CD14-positive monocyte (primary cell): ENCODE measurements at regions not wholly inside any gene's neighbourhood (a gene's known extent, or its start where the extent isn't known, plus 50 kb on each side); places are given as distances from the start of the nearest gene placed in this dataset.

Experiments used
- DNase-seq, 3 donors: peaks; one replicate each; pipeline ENCODE4 v3.0.0-alpha.2; 2011 to 2022
- H2AFZ ChIP-seq: 2 replicates; pipeline ENCODE4 v1.6.0; 2012; ENCODE audit warnings: mild to moderate bottlenecking, low read depth, low read length, inconsistent platforms; ENCODE audit not compliant: insufficient read depth, poor library complexity, severe bottlenecking
- H3K27ac ChIP-seq, 2 donors: 1 replicate in 1 of 2; 2 replicates in 1 of 2; pipeline ENCODE4 v1.5.1; 2012 to 2013; ENCODE audit warnings: low read length in 2 of 2, control low read depth in 1 of 2, inconsistent platforms in 1 of 2, low read depth in 1 of 2, mild to moderate bottlenecking in 1 of 2
- H3K27me3 ChIP-seq, 2 donors: one replicate each; pipeline versions ENCODE4 v1.6.0 to v1.6.1; 2011 to 2013; ENCODE audit warnings: low read length in 2 of 2; ENCODE audit not compliant: control insufficient read depth in 2 of 2, insufficient read depth in 2 of 2
- H3K36me3 ChIP-seq, 2 donors: replicated peaks in 1 of 2; 1 replicate in 1 of 2; 2 replicates in 1 of 2; pipeline versions ENCODE4 v1.5.1 to v1.6.1; 2012 to 2013; ENCODE audit warnings: low read length in 2 of 2, control low read depth in 1 of 2, inconsistent platforms in 1 of 2, mild to moderate bottlenecking in 1 of 2; ENCODE audit not compliant: insufficient read depth in 2 of 2, control insufficient read depth in 1 of 2
- H3K4me1 ChIP-seq, 2 donors: 1 replicate in 1 of 2; 2 replicates in 1 of 2; pipeline versions ENCODE4 v1.5.1 to v1.6.1; 2012 to 2013; ENCODE audit warnings: low read length in 2 of 2, control low read depth in 1 of 2, inconsistent platforms in 1 of 2, mild to moderate bottlenecking in 1 of 2, moderate library complexity in 1 of 2; ENCODE audit not compliant: insufficient read depth in 2 of 2, control insufficient read depth in 1 of 2
- H3K4me2 ChIP-seq: replicated peaks from 2 replicates; pipeline ENCODE3; 2012; ENCODE audit warnings: low read length, moderate library complexity, mild to moderate bottlenecking; ENCODE audit not compliant: poor library complexity, severe bottlenecking; ENCODE audit errors: extremely low read depth
- H3K4me3 ChIP-seq, 3 experiments: fragments of 200-600 bp in 1 of 3; sonication (generic) in 1 of 3; replicated peaks in 1 of 3; 1 replicate in 2 of 3; 2 replicates in 1 of 3; pipeline ENCODE4 v1.5.1; 2011 to 2013; ENCODE audit warnings: low read length in 3 of 3, mild to moderate bottlenecking in 3 of 3, control low read depth in 2 of 3, low read depth in 2 of 3, inconsistent platforms in 1 of 3, moderate library complexity in 1 of 3
- H3K79me2 ChIP-seq: 2 replicates; pipeline ENCODE4 v1.6.0; 2012; ENCODE audit warnings: mild to moderate bottlenecking, control low read depth, inconsistent platforms, low read length, moderate library complexity; ENCODE audit not compliant: insufficient read depth
- H3K9ac ChIP-seq: 2 replicates; pipeline ENCODE4 v1.6.0; 2017; ENCODE audit warnings: low read length, mild to moderate bottlenecking; ENCODE audit not compliant: insufficient read depth, poor library complexity, severe bottlenecking
- H3K9me3 ChIP-seq, 2 donors: replicated peaks in 1 of 2; 1 replicate in 1 of 2; 2 replicates in 1 of 2; pipeline versions ENCODE4 v1.5.1 to v1.6.1; 2012 to 2013; ENCODE audit warnings: low read length in 2 of 2, control low read depth in 1 of 2; ENCODE audit not compliant: control insufficient read depth in 1 of 2, insufficient read depth in 1 of 2
- H4K20me1 ChIP-seq: 2 replicates; pipeline ENCODE4 v1.6.0; 2012; ENCODE audit warnings: mild to moderate bottlenecking, low read length, control low read depth, moderate library complexity; ENCODE audit not compliant: insufficient read depth
- H3K27ac Mint-ChIP-seq, 7 donors: one replicate each; pipeline ENCODE4 v1.8.0; 2020; ENCODE audit warnings: mild to moderate bottlenecking in 7 of 7, mixed read lengths in 7 of 7, moderate library complexity in 6 of 7, inconsistent platforms in 2 of 7
- H3K27me3 Mint-ChIP-seq, 3 donors: one replicate each; pipeline ENCODE4 v1.8.0; 2021 to 2022; ENCODE audit warnings: low read depth in 3 of 3, mild to moderate bottlenecking in 3 of 3, mixed read lengths in 3 of 3, moderate library complexity in 3 of 3, inconsistent platforms in 1 of 3
- H3K36me3 Mint-ChIP-seq, 2 donors: one replicate each; pipeline ENCODE4 v1.8.0; 2020; ENCODE audit warnings: mixed read lengths in 2 of 2, inconsistent platforms in 1 of 2, mild to moderate bottlenecking in 1 of 2
- H3K4me1 Mint-ChIP-seq: one replicate; pipeline ENCODE4 v1.8.0; 2020; ENCODE audit warnings: mild to moderate bottlenecking, mixed read lengths
- H3K4me3 Mint-ChIP-seq, 2 donors: one replicate each; pipeline ENCODE4 v1.8.0; 2020; ENCODE audit warnings: mild to moderate bottlenecking in 2 of 2, mixed read lengths in 2 of 2, moderate library complexity in 1 of 2
- H3K9me3 Mint-ChIP-seq, 7 donors: one replicate each; pipeline ENCODE4 v1.8.0; 2020 to 2022; ENCODE audit warnings: mixed read lengths in 7 of 7, mild to moderate bottlenecking in 6 of 7, moderate library complexity in 6 of 7, inconsistent platforms in 2 of 7
- CTCF ChIP-seq: fragments of 200-600 bp; IDR thresholded peaks from one replicate; pipeline ENCODE4 v1.8.0; 2022; ENCODE audit warnings: antibody characterized with exemption, mild to moderate bottlenecking
- WGBS: methylation state at CpG from one replicate; pipeline ENCODE4 v1.1.5; 2013; ENCODE audit warnings: missing lambda C conversion rate; ENCODE audit not compliant: insufficient coverage; 5-methylcytosine and 5-hydroxymethylcytosine counted together
- intact Hi-C, 2 donors: fragments of 100-400 bp; cut with micrococcal nuclease; formaldehyde crosslinking; loops; one replicate each; pipeline versions ENCODE4 v1.15.0 to v1.15.1; 2023

DNA sequence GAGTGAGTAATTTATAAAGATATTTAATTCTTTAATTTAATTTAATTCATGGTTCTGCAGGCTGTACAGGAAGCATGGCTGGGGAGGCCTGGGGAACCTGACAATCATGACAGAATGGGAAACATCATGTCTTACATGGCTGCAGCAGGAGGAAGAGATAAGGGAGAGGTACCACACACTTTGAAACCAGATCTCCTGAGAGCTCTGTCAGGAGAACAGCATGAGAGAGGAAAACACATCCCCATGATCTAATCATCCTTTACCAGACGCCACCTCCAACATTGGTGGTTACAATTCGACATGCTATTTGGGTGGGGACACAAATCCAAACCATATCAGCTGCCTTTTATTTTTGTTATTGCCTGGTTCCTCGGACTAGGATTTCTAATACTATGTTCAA lies 928.6 kb downstream of the TMEM121 start:
- Histone ChIP-seq H3K9ac (no peak overlapping the region), H3K27me3 (no peaks in the 10 kb centered on the region), H3K36me3 (no peaks in the 10 kb centered on the region), H3K4me2 (no peak overlapping the region), H4K20me1 (no peaks in the 10 kb centered on the region), H3K4me3 (no peak overlapping the region), H3K27ac (no peak overlapping the region), H3K9me3 (no peaks in the 10 kb centered on the region), H2AFZ (no peak overlapping the region), H3K4me1 (no peaks in the 10 kb centered on the region), H3K79me2 (no peaks in the 10 kb centered on the region)
- TF ChIP-seq CTCF: no peak
- DNase-seq: no peak
- Mint-ChIP-seq H3K27ac (no peak overlapping the region), H3K4me3 (no peak overlapping the region), H3K36me3 (no peaks in the 10 kb centered on the region), H3K9me3 (peaks cover 0 to 2% (median 0%) of the 10 kb centered on the region in 7 donors), H3K4me1 (no peaks in the 10 kb centered on the region), H3K27me3 (no peaks in the 10 kb centered on the region)
- intact Hi-C loops: no loop called here
- no CpG with 5 or more reads among the region's 3 CpGs for WGBS

GRCh38 chr14:106459971-106460730 lies 933.8 kb downstream of the TMEM121 start:
- no peak overlapping the region for H3K27ac ChIP-seq
- H3K4me2 ChIP-seq: no peak overlapping the region
- H3K4me1 ChIP-seq: no peaks in the 10 kb centered on the region
- no peak overlapping the region for H3K4me3 ChIP-seq
- H3K27ac Mint-ChIP-seq: peak overlapping the region in 1 of 7 donors; percentile 10
- H3K9me3 ChIP-seq: peaks cover 0 to 5% of the 10 kb centered on the region in 2 donors
- WGBS: 97% methylated on average over 36 of the region's 40 CpGs
- no peaks in the 10 kb centered on the region for H3K4me1 Mint-ChIP-seq
- no peak for DNase-seq
- no peaks in the 10 kb centered on the region for H3K79me2 ChIP-seq
- intact Hi-C loops: no loop called here
- peak; percentile 69 for TF ChIP-seq CTCF
- H3K27me3 Mint-ChIP-seq: no peaks in the 10 kb centered on the region
- H3K27me3 ChIP-seq: no peaks in the 10 kb centered on the region
- H3K36me3 ChIP-seq: no peaks in the 10 kb centered on the region
- no peak overlapping the region for H2AFZ ChIP-seq
- H3K9me3 Mint-ChIP-seq: peaks cover 2 to 10% (median 5%) of the 10 kb centered on the region in 7 donors
- no peak overlapping the region for H3K9ac ChIP-seq
- H3K36me3 Mint-ChIP-seq: no peaks in the 10 kb centered on the region
- H4K20me1 ChIP-seq: no peaks in the 10 kb centered on the region
- H3K4me3 Mint-ChIP-seq: no peak overlapping the region
